ENCODE measurements at regions not wholly inside any gene's neighbourhood (a gene's known extent, or its start where the extent isn't known, plus 50 kb on each side); places are given as distances from the start of the nearest gene placed in this dataset.

DNA sequence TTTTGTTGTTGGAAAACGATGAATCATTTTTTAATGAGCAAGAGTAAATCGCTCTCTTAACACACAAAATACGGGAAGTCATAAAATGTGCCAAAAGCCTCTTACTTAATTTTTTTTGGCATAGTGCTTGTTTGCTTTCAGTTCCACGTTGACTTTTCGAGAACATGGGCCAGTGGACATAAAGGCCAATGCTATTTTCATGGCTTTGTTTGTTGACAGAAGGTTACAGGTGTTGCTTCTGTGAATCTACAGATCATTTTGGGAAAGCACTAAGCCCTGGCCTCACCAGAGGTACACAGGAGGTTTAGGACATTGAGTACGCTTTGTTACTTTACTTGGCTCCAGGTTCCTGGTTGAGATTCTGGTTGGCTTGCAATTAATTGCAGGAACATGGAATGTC, 199.4 kb upstream of the HMCN1 start:
- intact Hi-C loops (cut with DNase I; ENCODE audit: low total_unique reads), result no loop called here
- TF ChIP-seq POLR2A (IDR thresholded peaks at IDR 0.05) (no peak), CTCF (IDR thresholded peaks at IDR 0.05) (no peak)
- H3K4me1 ChIP-seq, result no peaks in the 10 kb centered on the region
- H3K4me3 ChIP-seq, result no peak overlapping the region
- no peaks in the 10 kb centered on the region for H3K27me3 ChIP-seq
- no peaks in the 10 kb centered on the region for H3K9me3 ChIP-seq
- no peak for DNase-seq
- H3K36me3 ChIP-seq, result no peaks in the 10 kb centered on the region
- no peak overlapping the region for H3K27ac ChIP-seq

- intact Hi-C loops (cut with DNase I; ENCODE audit: low total_unique reads), result no loop called here
- Histone ChIP-seq H3K4me1 (no peaks in the 10 kb centered on the region), H3K9me3 (no peaks in the 10 kb centered on the region), H3K27me3 (no peaks in the 10 kb centered on the region), H3K27ac (no peak overlapping the region), H3K36me3 (no peaks in the 10 kb centered on the region), H3K4me3 (no peak overlapping the region)
- no peak for DNase-seq
- no peak for TF ChIP-seq CTCF (IDR thresholded peaks at IDR 0.05)
- TF ChIP-seq POLR2A (IDR thresholded peaks at IDR 0.05), result no peak
Measured at GRCh38 chr1:185533596-185533995, 200.6 kb upstream of the HMCN1 start.

- no peaks in the 10 kb centered on the region for H3K9me3 ChIP-seq
- TF ChIP-seq CTCF (IDR thresholded peaks at IDR 0.05) (no peak), POLR2A (IDR thresholded peaks at IDR 0.05) (no peak)
- no peak overlapping the region for H3K4me3 ChIP-seq
- intact Hi-C loops (cut with DNase I; ENCODE audit: low total_unique reads), result no loop called here
- H3K27me3 ChIP-seq, result no peaks in the 10 kb centered on the region
- no peak overlapping the region for H3K27ac ChIP-seq
- H3K4me1 ChIP-seq, result no peaks in the 10 kb centered on the region
- no peaks in the 10 kb centered on the region for H3K36me3 ChIP-seq
- DNase-seq, result no peak
Measured at GRCh38 chr1:185532856-185533255, 201.3 kb upstream of the HMCN1 start.

DNA sequence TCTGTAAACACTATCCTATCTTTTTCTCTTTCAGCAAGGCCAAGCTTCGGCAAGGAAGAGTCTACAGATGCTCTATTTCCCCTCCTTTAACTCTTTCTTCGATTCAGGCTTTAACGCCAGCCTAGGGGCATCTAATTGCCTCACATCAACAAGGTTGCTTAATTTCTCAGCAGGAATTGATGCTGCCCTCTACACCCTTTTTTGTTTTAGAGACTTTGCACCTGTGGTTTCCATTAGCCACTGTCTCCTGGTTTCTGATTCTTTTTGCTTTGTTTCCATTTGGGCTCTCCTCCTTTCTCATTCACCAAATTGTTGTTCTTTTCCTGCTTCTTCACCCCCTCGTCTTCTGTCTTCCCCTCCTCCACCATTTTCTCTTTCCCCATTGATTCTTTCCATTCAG, 202.4 kb upstream of the HMCN1 start:
- DNase-seq, result no peak
- no peaks in the 10 kb centered on the region for H3K27me3 ChIP-seq
- H3K4me3 ChIP-seq, result no peak overlapping the region
- H3K36me3 ChIP-seq, result no peaks in the 10 kb centered on the region
- intact Hi-C loops (cut with DNase I; ENCODE audit: low total_unique reads), result no loop called here
- no peaks in the 10 kb centered on the region for H3K9me3 ChIP-seq
- no peak overlapping the region for H3K27ac ChIP-seq
- TF ChIP-seq CTCF (IDR thresholded peaks at IDR 0.05), result no peak
- TF ChIP-seq POLR2A (IDR thresholded peaks at IDR 0.05), result no peak
- no peaks in the 10 kb centered on the region for H3K4me1 ChIP-seq

DNA sequence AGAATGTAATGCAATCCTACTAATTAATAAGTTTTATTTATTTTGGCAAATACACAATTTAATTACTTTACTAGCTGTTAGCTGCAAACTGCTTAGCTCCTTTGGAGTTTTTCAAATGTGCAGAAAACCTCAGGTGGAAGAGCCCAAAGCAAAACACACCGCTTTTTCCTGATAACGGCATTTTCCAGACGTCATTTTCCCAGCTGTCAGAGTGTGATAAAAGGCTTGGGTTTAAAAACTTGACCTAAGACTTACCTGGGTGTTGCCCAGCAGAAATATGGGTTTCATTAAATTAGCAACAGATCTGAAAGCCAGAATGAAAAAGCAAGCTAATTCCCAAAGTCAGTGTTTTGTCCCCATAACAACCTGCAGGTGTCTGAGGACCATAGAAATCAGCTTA, 204.0 kb upstream of the HMCN1 start:
- no peak overlapping the region for H3K27ac ChIP-seq

More for the DNA sequence above, 204.0 kb upstream of the HMCN1 start:
- Histone ChIP-seq H3K9me3 (no peaks in the 10 kb centered on the region), H3K4me3 (no peak overlapping the region), H3K27me3 (no peaks in the 10 kb centered on the region), H3K4me1 (no peaks in the 10 kb centered on the region), H3K36me3 (no peaks in the 10 kb centered on the region)
- intact Hi-C loops (cut with DNase I; ENCODE audit: low total_unique reads), result no loop called here
- no peak for TF ChIP-seq POLR2A (IDR thresholded peaks at IDR 0.05)
- TF ChIP-seq CTCF (IDR thresholded peaks at IDR 0.05), result no peak
- no peak for DNase-seq
